IMR-90 (cell line): ENCODE measurements at regions not wholly inside any gene's neighbourhood (a gene's known extent, or its start where the extent isn't known, plus 50 kb on each side); places are given as distances from the start of the nearest gene placed in this dataset.

Source experiments
- ATAC-seq: fragments of 200-7000 bp; cut with Tn5 transposase; 2 replicates; pipeline ENCODE4 v1.9.1; 2020; ENCODE audit warnings: low read depth, mild to moderate bottlenecking, moderate library complexity
- BruUV-seq: library from RNA; stranded (reverse); fragments of 400-500 nt; replicated peaks from 2 replicates; lab custom pipeline; 2021; lab: Mats Ljungman, UMichigan
- CTCF ChIA-PET: fragments of 300-600 bp; formaldehyde crosslinking; extraction: SDS; loops from one replicate; lab custom pipeline; 2021; ENCODE audit warnings: antibody characterized with exemption; lab: Yijun Ruan, JAX
- POLR2A ChIA-PET: fragments of 300-600 bp; sonication (Branson Sonifier 250); formaldehyde crosslinking; loops from one replicate; lab custom pipeline; 2022; ENCODE audit warnings: antibody characterized with exemption; ENCODE audit not compliant: unreplicated experiment; lab: Charles Lee
- DNase-seq: peaks from one replicate; pipeline ENCODE4 v3.0.0; 2013
- H2AFZ ChIP-seq: replicated peaks from 2 replicates; pipeline ENCODE3; 2013; ENCODE audit warnings: low read length, mild to moderate bottlenecking; ENCODE audit not compliant: poor library complexity
- H2AK5ac ChIP-seq: 2 replicates; pipeline ENCODE4 v1.6.1; 2013; ENCODE audit warnings: low read depth, low read length, inconsistent platforms
- H2AK9ac ChIP-seq: replicated peaks from 2 replicates; pipeline ENCODE3; 2013; ENCODE audit warnings: mild to moderate bottlenecking, low read depth, low read length, moderate library complexity; ENCODE audit not compliant: poor library complexity
- H2BK120ac ChIP-seq: 2 replicates; pipeline ENCODE4 v1.6.1; 2013; ENCODE audit warnings: low read depth, low read length, inconsistent platforms
- H2BK15ac ChIP-seq: 3 replicates; pipeline ENCODE4 v1.6.1; 2013; ENCODE audit warnings: low read depth, low read length, inconsistent platforms
- H2BK20ac ChIP-seq: 2 replicates; pipeline ENCODE4 v1.6.1; 2013; ENCODE audit warnings: low read depth, mild to moderate bottlenecking, inconsistent platforms, low read length, moderate library complexity
- H2BK5ac ChIP-seq: 2 replicates; pipeline ENCODE4 v1.6.1; 2013; ENCODE audit warnings: mild to moderate bottlenecking, low read depth, low read length, inconsistent platforms; ENCODE audit not compliant: poor library complexity, severe bottlenecking
- H3K14ac ChIP-seq: replicated peaks from 2 replicates; pipeline ENCODE4 v1.6.1; 2013; ENCODE audit warnings: low read depth, low read length, inconsistent platforms
- H3K18ac ChIP-seq: 2 replicates; pipeline ENCODE4 v1.6.1; 2013; ENCODE audit warnings: low read depth, low read length, control low read depth
- H3K23ac ChIP-seq: 2 replicates; pipeline ENCODE4 v1.6.1; 2013; ENCODE audit warnings: low read depth, low read length, inconsistent platforms
- H3K27ac ChIP-seq: 2 replicates; pipeline ENCODE4 v1.5.1; 2013; ENCODE audit warnings: mild to moderate bottlenecking, control low read depth, low read length; ENCODE audit not compliant: insufficient read depth
- H3K27me3 ChIP-seq: 2 replicates; pipeline ENCODE4 v1.6.1; 2013; ENCODE audit warnings: low read length; ENCODE audit not compliant: control insufficient read depth, insufficient read depth
- H3K36me3 ChIP-seq: 2 replicates; pipeline ENCODE4 v1.6.1; 2013; ENCODE audit warnings: low read length, mixed read lengths; ENCODE audit not compliant: control insufficient read depth, insufficient read depth
- H3K4ac ChIP-seq: 2 replicates; pipeline ENCODE4 v1.6.1; 2013; ENCODE audit warnings: low read depth, low read length, inconsistent platforms
- H3K4me1 ChIP-seq: 2 replicates; pipeline ENCODE4 v1.6.1; 2013; ENCODE audit warnings: low read length, mixed read lengths; ENCODE audit not compliant: control insufficient read depth, insufficient read depth
- H3K4me2 ChIP-seq: 2 replicates; pipeline ENCODE4 v1.6.1; 2013; ENCODE audit warnings: low read depth, mild to moderate bottlenecking, control low read depth, low read length, moderate library complexity
- H3K4me3 ChIP-seq: 2 replicates; pipeline ENCODE4 v1.5.1; 2013; ENCODE audit warnings: low read depth, mild to moderate bottlenecking, control low read depth, low read length, moderate library complexity; ENCODE audit not compliant: insufficient read depth
- H3K56ac ChIP-seq: 2 replicates; pipeline ENCODE4 v1.6.1; 2013; ENCODE audit warnings: low read length, inconsistent platforms; ENCODE audit not compliant: insufficient read depth; ENCODE audit errors: extremely low read depth
- H3K79me1 ChIP-seq, 2 experiments: 2 replicates each; pipeline ENCODE4 v1.6.1; 2013; ENCODE audit warnings: low read length in 2 of 2, inconsistent platforms in 1 of 2, low read depth in 1 of 2
- H3K9ac ChIP-seq: 2 replicates; pipeline ENCODE4 v1.6.1; 2013; ENCODE audit warnings: low read depth, low read length, control low read depth
- H3K9me1 ChIP-seq: 2 replicates; pipeline ENCODE4 v1.6.1; 2013; ENCODE audit warnings: low read length, inconsistent platforms; ENCODE audit not compliant: insufficient read depth
- H3K9me3 ChIP-seq: 2 replicates; pipeline ENCODE4 v1.6.1; 2013; ENCODE audit warnings: low read length; ENCODE audit not compliant: control insufficient read depth, insufficient read depth
- H4K20me1 ChIP-seq: 2 replicates; pipeline ENCODE4 v1.6.1; 2013; ENCODE audit warnings: low read length, inconsistent platforms; ENCODE audit not compliant: insufficient read depth
- H4K5ac ChIP-seq: 2 replicates; pipeline ENCODE4 v1.6.1; 2013; ENCODE audit warnings: mild to moderate bottlenecking, low read depth, low read length, control low read depth
- H4K8ac ChIP-seq, 2 experiments: 2 replicates each; pipeline ENCODE4 v1.6.1; 2013; ENCODE audit warnings: low read depth in 2 of 2, low read length in 2 of 2, control low read depth in 1 of 2, inconsistent platforms in 1 of 2
- H4K91ac ChIP-seq: 2 replicates; pipeline ENCODE4 v1.6.1; 2013; ENCODE audit warnings: low read depth, low read length, inconsistent platforms; ENCODE audit not compliant: insufficient read depth
- CEBPB ChIP-seq: IDR thresholded peaks from 2 replicates; pipeline ENCODE4 v1.6.1; 2012; ENCODE audit warnings: low read depth, low read length, improper control_type of control experiment
- CHD1 ChIP-seq: IDR thresholded peaks from 2 replicates; pipeline ENCODE4 v1.6.1; 2012; ENCODE audit warnings: low read depth, low read length, improper control_type of control experiment
- CTCF ChIP-seq: conservative IDR thresholded peaks from 2 replicates; pipeline ENCODE4 v1.5.1; 2012; ENCODE audit warnings: mild to moderate bottlenecking, low read depth, low read length, improper control_type of control experiment
- FOS ChIP-seq: fragments of 150-350 bp; IDR thresholded peaks from 2 replicates; pipeline ENCODE4 v1.6.1; 2016; ENCODE audit warnings: low read depth, low read length
- MAFK ChIP-seq: IDR thresholded peaks from 2 replicates; pipeline ENCODE4 v1.6.1; 2012; ENCODE audit warnings: low read depth, low read length, improper control_type of control experiment
- MAZ ChIP-seq: IDR thresholded peaks from 2 replicates; pipeline ENCODE4 v1.6.1; 2012; ENCODE audit warnings: low read depth, mild to moderate bottlenecking, low read length, improper control_type of control experiment, moderate library complexity, borderline replicate concordance
- NFE2L2 ChIP-seq: fragments of 150-350 bp; IDR thresholded peaks from 2 replicates; pipeline ENCODE4 v1.6.1; 2016; ENCODE audit warnings: low read depth, mild to moderate bottlenecking, low read length
- POLR2A ChIP-seq: IDR thresholded peaks from 2 replicates; pipeline ENCODE4 v1.6.1; 2012; ENCODE audit warnings: mild to moderate bottlenecking, low read depth, low read length
- RAD21 ChIP-seq: IDR thresholded peaks from 2 replicates; pipeline ENCODE4 v1.6.1; 2012; ENCODE audit warnings: low read length, improper control_type of control experiment
- SMC3 ChIP-seq: fragments of 150-350 bp; IDR thresholded peaks from 2 replicates; pipeline ENCODE4 v1.6.1; 2016; ENCODE audit warnings: low read depth, mild to moderate bottlenecking, antibody characterized with exemption, low read length, moderate library complexity
- USF2 ChIP-seq: fragments of 150-350 bp; IDR thresholded peaks from 2 replicates; pipeline ENCODE4 v1.6.1; 2017; ENCODE audit warnings: mild to moderate bottlenecking, antibody characterized with exemption, low read length, low read depth
- WGBS, 2 experiments: methylation state at CpG; one replicate each; pipeline versions ENCODE4 v1.1.5 to v1.1.7; 2013; ENCODE audit warnings: missing lambda C conversion rate in 2 of 2; ENCODE audit not compliant: insufficient read length in 1 of 2; ENCODE audit errors: extremely low coverage in 2 of 2; 5-methylcytosine and 5-hydroxymethylcytosine counted together
- dilution Hi-C: fragments of 300-500 bp; cut with HindIII; formaldehyde crosslinking; loops from one replicate; pipeline ENCODE4 v1.14.3; 2018; ENCODE audit warnings: low sequenced_read_pairs; ENCODE audit not compliant: unreplicated experiment
- in situ Hi-C: fragments of 300-500 bp; cut with MboI; formaldehyde crosslinking; loops from 3 replicates; pipeline ENCODE4 v1.14.3; 2019; ENCODE audit warnings: low sequenced_read_pairs, inconsistent platforms, mixed read lengths
- intact Hi-C: fragments of 100-400 bp; cut with micrococcal nuclease; formaldehyde crosslinking; loops from 2 replicates; pipeline ENCODE4 v1.10.0; 2022

GRCh38 chr6:144661116-144661806 lies 376.1 kb downstream of the UTRN start:
- no peak overlapping the region for H2BK15ac ChIP-seq
- ChIA-PET CTCF (no interaction called here), POLR2A (interaction anchor here (0.6 kb wide), 1 partner anchor 364 kb away, joined by 3 read pairs; no protein-coding TSS in a partner anchor)
- H2AFZ ChIP-seq = no peak overlapping the region
- no peak overlapping the region for H2BK120ac ChIP-seq
- peak overlapping the region; percentile 49; the same call in 1 of the 2 replicates for H3K14ac ChIP-seq
- H3K56ac ChIP-seq = no peak overlapping the region
- no peaks in the 10 kb centered on the region for H3K27me3 ChIP-seq
- peaks cover 5 to 18% of the 10 kb centered on the region in 2 experiments; a peak in 3 of 4 replicates for H3K79me1 ChIP-seq
- dilution Hi-C loops = no loop called here
- H3K9me1 ChIP-seq = no peaks in the 10 kb centered on the region
- no CpG with 5 or more reads among the region's 8 CpGs for WGBS, 2 experiments
- no peak overlapping the region for H4K5ac ChIP-seq
- H3K9ac ChIP-seq = no peak overlapping the region
- no peak overlapping the region for H3K23ac ChIP-seq
- intact Hi-C loops = no loop called here
- in situ Hi-C loops = no loop called here
- no peak for ATAC-seq
- H4K91ac ChIP-seq = no peak overlapping the region
- peak; percentile 42 for DNase-seq
- H2AK9ac ChIP-seq = no peak overlapping the region
- no peak overlapping the region for H2AK5ac ChIP-seq
- H3K4me3 ChIP-seq = no peak overlapping the region
- H3K4me2 ChIP-seq = no peak overlapping the region
- no peak overlapping the region for H3K27ac ChIP-seq
- no peak overlapping the region for H2BK20ac ChIP-seq
- peaks cover 12% of the 10 kb centered on the region for H3K4me1 ChIP-seq
- TF ChIP-seq CTCF (no peak), RAD21 (no peak), CEBPB (no peak), MAFK (no peak), CHD1 (no peak), MAZ (no peak), NFE2L2 (no peak), SMC3 (no peak), FOS (no peak), USF2 (no peak), POLR2A (no peak)
- H2BK5ac ChIP-seq = no peak overlapping the region
- no peak overlapping the region for H3K18ac ChIP-seq
- BruUV-seq = no TSS peak
- H4K20me1 ChIP-seq = no peaks in the 10 kb centered on the region
- no peaks in the 10 kb centered on the region for H3K36me3 ChIP-seq
- no peak overlapping the region for H3K4ac ChIP-seq
- H3K9me3 ChIP-seq = no peaks in the 10 kb centered on the region
- H4K8ac ChIP-seq = no peak overlapping the region
